ENCODE measurements at regions not wholly inside any gene's neighbourhood (a gene's known extent, or its start where the extent isn't known, plus 50 kb on each side); places are given as distances from the start of the nearest gene placed in this dataset.

DNA sequence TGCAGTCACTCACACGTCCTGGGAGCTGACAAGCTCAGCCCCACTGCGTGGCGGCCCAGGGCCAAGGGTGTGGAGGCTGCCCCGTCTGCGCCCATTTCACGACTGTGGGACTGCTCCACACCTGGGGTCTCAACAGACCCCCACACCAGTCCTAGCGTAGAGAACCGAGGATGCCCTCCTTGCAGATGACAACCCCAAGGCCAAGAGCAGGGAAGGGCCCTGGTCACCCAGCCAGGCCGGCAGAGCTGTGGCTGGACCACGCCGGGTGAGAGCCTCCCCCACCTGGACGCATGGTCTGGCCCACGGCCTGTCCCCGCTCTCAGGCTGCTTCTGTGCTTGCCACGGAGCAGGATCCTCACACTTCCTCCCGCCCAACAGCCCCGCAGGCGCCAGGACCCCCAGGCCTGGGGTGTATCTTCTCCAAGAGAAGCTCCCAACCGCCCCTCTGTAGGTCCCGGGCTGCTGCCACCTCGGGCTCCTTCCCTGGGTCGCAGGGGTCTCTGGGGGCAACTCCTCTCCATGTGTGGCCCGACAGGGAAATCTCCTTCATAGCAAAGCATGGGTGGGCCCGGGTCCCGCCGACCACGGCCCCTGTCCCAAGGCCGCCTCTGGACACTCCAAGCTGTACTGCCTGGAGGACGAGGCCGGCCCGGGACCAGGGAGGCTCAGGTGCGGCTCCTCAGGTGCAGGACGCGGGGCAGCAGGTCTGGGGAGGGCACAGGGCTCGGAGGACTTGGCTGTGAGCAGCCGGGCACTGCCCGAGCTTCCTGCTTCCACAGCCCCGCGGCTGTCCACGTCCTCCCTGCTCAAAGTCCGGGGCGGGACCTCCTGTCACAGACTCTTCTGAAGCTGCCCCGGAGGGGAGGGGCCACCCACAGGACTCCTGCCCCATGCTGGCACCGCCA, 88.8 kb downstream of the FOXL3 start:
- TF ChIP-seq, protein P1, sequence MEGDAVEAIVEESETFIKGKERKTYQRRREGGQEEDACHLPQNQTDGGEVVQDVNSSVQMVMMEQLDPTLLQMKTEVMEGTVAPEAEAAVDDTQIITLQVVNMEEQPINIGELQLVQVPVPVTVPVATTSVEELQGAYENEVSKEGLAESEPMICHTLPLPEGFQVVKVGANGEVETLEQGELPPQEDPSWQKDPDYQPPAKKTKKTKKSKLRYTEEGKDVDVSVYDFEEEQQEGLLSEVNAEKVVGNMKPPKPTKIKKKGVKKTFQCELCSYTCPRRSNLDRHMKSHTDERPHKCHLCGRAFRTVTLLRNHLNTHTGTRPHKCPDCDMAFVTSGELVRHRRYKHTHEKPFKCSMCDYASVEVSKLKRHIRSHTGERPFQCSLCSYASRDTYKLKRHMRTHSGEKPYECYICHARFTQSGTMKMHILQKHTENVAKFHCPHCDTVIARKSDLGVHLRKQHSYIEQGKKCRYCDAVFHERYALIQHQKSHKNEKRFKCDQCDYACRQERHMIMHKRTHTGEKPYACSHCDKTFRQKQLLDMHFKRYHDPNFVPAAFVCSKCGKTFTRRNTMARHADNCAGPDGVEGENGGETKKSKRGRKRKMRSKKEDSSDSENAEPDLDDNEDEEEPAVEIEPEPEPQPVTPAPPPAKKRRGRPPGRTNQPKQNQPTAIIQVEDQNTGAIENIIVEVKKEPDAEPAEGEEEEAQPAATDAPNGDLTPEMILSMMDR (IDR thresholded peaks at IDR 0.05): no peak
- TF ChIP-seq POLR2A (IDR thresholded peaks at IDR 0.05): no peak

Measured in adrenal gland (tissue), 5 donors.